ENCODE measurements at regions not wholly inside any gene's neighbourhood (a gene's known extent, or its start where the extent isn't known, plus 50 kb on each side); places are given as distances from the start of the nearest gene placed in this dataset.
"Not testable (repeated sequence)": the region's sequence is repeated elsewhere in the genome, so short reads cannot be mapped to it uniquely, and the experiment has no call there.

- H3K9me3 Mint-ChIP-seq = peaks cover 6% of the 10 kb centered on the region
- no peak for DNase-seq
- no peak overlapping the region for H3K4me3 Mint-ChIP-seq
- no peak overlapping the region for H3K27ac Mint-ChIP-seq
- no peaks in the 10 kb centered on the region for H3K4me1 Mint-ChIP-seq
- H3K36me3 Mint-ChIP-seq = no peaks in the 10 kb centered on the region
- no peaks in the 10 kb centered on the region for H3K27me3 Mint-ChIP-seq
Observed at GRCh38 chr5:29469581-29469980, 1723.9 kb upstream of the CDH6 start.

GRCh38 chr5:29462241-29462640 is 1731.2 kb upstream of the CDH6 start:
- H3K4me3 Mint-ChIP-seq = no peak overlapping the region
- H3K9me3 Mint-ChIP-seq = peaks cover 2% of the 10 kb centered on the region
- H3K27ac Mint-ChIP-seq = no peak overlapping the region
- no peaks in the 10 kb centered on the region for H3K36me3 Mint-ChIP-seq
- no peaks in the 10 kb centered on the region for H3K4me1 Mint-ChIP-seq
- no peaks in the 10 kb centered on the region for H3K27me3 Mint-ChIP-seq
- DNase-seq = no peak

- Mint-ChIP-seq H3K9me3 (no peaks in the 10 kb centered on the region), H3K4me1 (no peaks in the 10 kb centered on the region), H3K27me3 (no peaks in the 10 kb centered on the region), H3K36me3 (no peaks in the 10 kb centered on the region), H3K4me3 (no peak overlapping the region), H3K27ac (no peak overlapping the region)
- no peak for DNase-seq
Observed at GRCh38 chr5:29460971-29461559, 1732.4 kb upstream of the CDH6 start.

GRCh38 chr5:29451004-29451403 is 1742.5 kb upstream of the CDH6 start:
- not testable (repeated sequence) for H3K36me3 Mint-ChIP-seq, H3K27me3 Mint-ChIP-seq, H3K9me3 Mint-ChIP-seq, H3K4me1 Mint-ChIP-seq, DNase-seq, H3K27ac Mint-ChIP-seq, H3K4me3 Mint-ChIP-seq

- H3K36me3 Mint-ChIP-seq = no peaks in the 10 kb centered on the region
- H3K9me3 Mint-ChIP-seq = peaks cover 4% of the 10 kb centered on the region
- no peaks in the 10 kb centered on the region for H3K4me1 Mint-ChIP-seq
Observed at GRCh38 chr5:29414681-29415080, 1778.8 kb upstream of the CDH6 start.

GRCh38 chr5:29412979-29413378 is 1780.5 kb upstream of the CDH6 start:
- Mint-ChIP-seq H3K27me3 (no peaks in the 10 kb centered on the region), H3K27ac (no peak overlapping the region), H3K9me3 (peaks cover 4% of the 10 kb centered on the region), H3K4me3 (no peak overlapping the region), H3K4me1 (no peaks in the 10 kb centered on the region), H3K36me3 (no peaks in the 10 kb centered on the region)
- no peak for DNase-seq

More at GRCh38 chr5:29414681-29415080, 1778.8 kb upstream of the CDH6 start:
- Mint-ChIP-seq H3K4me3 (no peak overlapping the region), H3K27ac (no peak overlapping the region), H3K27me3 (no peaks in the 10 kb centered on the region)
- no peak for DNase-seq

- peaks cover 2% of the 10 kb centered on the region for H3K36me3 Mint-ChIP-seq
- H3K4me1 Mint-ChIP-seq = no peaks in the 10 kb centered on the region
- no peak overlapping the region for H3K4me3 Mint-ChIP-seq
- no peaks in the 10 kb centered on the region for H3K27me3 Mint-ChIP-seq
- no peak overlapping the region for H3K27ac Mint-ChIP-seq
- DNase-seq = no peak
- peaks cover 31% of the 10 kb centered on the region for H3K9me3 Mint-ChIP-seq
Observed at GRCh38 chr5:29402270-29402669, 1791.2 kb upstream of the CDH6 start.

GRCh38 chr5:29389993-29390392 is 1803.5 kb upstream of the CDH6 start:
- Mint-ChIP-seq H3K4me3 (no peak overlapping the region), H3K4me1 (no peaks in the 10 kb centered on the region), H3K9me3 (peaks cover 12% of the 10 kb centered on the region), H3K27me3 (no peaks in the 10 kb centered on the region), H3K27ac (no peak overlapping the region), H3K36me3 (no peaks in the 10 kb centered on the region)
- DNase-seq = no peak

- Mint-ChIP-seq H3K4me3 (no peak overlapping the region), H3K27me3 (no peaks in the 10 kb centered on the region), H3K36me3 (no peaks in the 10 kb centered on the region), H3K4me1 (no peaks in the 10 kb centered on the region), H3K9me3 (peaks cover 17% of the 10 kb centered on the region), H3K27ac (no peak overlapping the region)
- DNase-seq = no peak
Observed at GRCh38 chr5:29387384-29387783, 1806.1 kb upstream of the CDH6 start.

- Mint-ChIP-seq H3K36me3 (no peaks in the 10 kb centered on the region), H3K4me3 (no peak overlapping the region), H3K27me3 (no peaks in the 10 kb centered on the region), H3K27ac (no peak overlapping the region), H3K4me1 (no peaks in the 10 kb centered on the region), H3K9me3 (peaks cover 8% of the 10 kb centered on the region)
- DNase-seq = no peak
Observed at GRCh38 chr5:29382780-29383179, 1810.7 kb upstream of the CDH6 start.

- Mint-ChIP-seq H3K9me3 (peaks cover 5% of the 10 kb centered on the region), H3K36me3 (no peaks in the 10 kb centered on the region), H3K27me3 (no peaks in the 10 kb centered on the region), H3K4me1 (no peaks in the 10 kb centered on the region), H3K4me3 (no peak overlapping the region), H3K27ac (no peak overlapping the region)
- DNase-seq = no peak
Observed at GRCh38 chr5:29380029-29380428, 1813.5 kb upstream of the CDH6 start.

GRCh38 chr5:29379619-29380018 is 1813.9 kb upstream of the CDH6 start:
- H3K4me3 Mint-ChIP-seq = no peak overlapping the region
- no peak for DNase-seq
- H3K4me1 Mint-ChIP-seq = no peaks in the 10 kb centered on the region
- no peak overlapping the region for H3K27ac Mint-ChIP-seq
- H3K9me3 Mint-ChIP-seq = peaks cover 5% of the 10 kb centered on the region
- no peaks in the 10 kb centered on the region for H3K36me3 Mint-ChIP-seq
- H3K27me3 Mint-ChIP-seq = no peaks in the 10 kb centered on the region

GRCh38 chr5:29378104-29378503 is 1815.4 kb upstream of the CDH6 start:
- no peak for DNase-seq
- no peak overlapping the region for H3K4me3 Mint-ChIP-seq
- H3K4me1 Mint-ChIP-seq = no peaks in the 10 kb centered on the region
- H3K9me3 Mint-ChIP-seq = peaks cover 1% of the 10 kb centered on the region
- H3K27ac Mint-ChIP-seq = no peak overlapping the region
- no peaks in the 10 kb centered on the region for H3K27me3 Mint-ChIP-seq
- H3K36me3 Mint-ChIP-seq = no peaks in the 10 kb centered on the region

GRCh38 chr5:29370248-29370647 is 1823.2 kb upstream of the CDH6 start:
- Mint-ChIP-seq H3K36me3 (no peaks in the 10 kb centered on the region), H3K27ac (no peak overlapping the region)

GRCh38 chr5:29367176-29367833 is 1826.2 kb upstream of the CDH6 start:
- Mint-ChIP-seq H3K4me3 (no peak overlapping the region), H3K9me3 (peaks cover 15% of the 10 kb centered on the region), H3K36me3 (no peaks in the 10 kb centered on the region), H3K4me1 (no peaks in the 10 kb centered on the region), H3K27ac (no peak overlapping the region), H3K27me3 (no peaks in the 10 kb centered on the region)
- no peak for DNase-seq

More at GRCh38 chr5:29370248-29370647, 1823.2 kb upstream of the CDH6 start:
- Mint-ChIP-seq H3K4me1 (no peaks in the 10 kb centered on the region), H3K9me3 (peaks cover 9% of the 10 kb centered on the region), H3K27me3 (no peaks in the 10 kb centered on the region), H3K4me3 (no peak overlapping the region)
- no peak for DNase-seq

- no peaks in the 10 kb centered on the region for H3K27me3 Mint-ChIP-seq
- H3K4me1 Mint-ChIP-seq = no peaks in the 10 kb centered on the region
- peaks cover 7% of the 10 kb centered on the region for H3K9me3 Mint-ChIP-seq
- no peak overlapping the region for H3K4me3 Mint-ChIP-seq
- DNase-seq = no peak
- H3K36me3 Mint-ChIP-seq = no peaks in the 10 kb centered on the region
- H3K27ac Mint-ChIP-seq = no peak overlapping the region
Observed at GRCh38 chr5:29351170-29351569, 1842.3 kb upstream of the CDH6 start.
